GM23338 (cell line): ENCODE measurements at regions not wholly inside any gene's neighbourhood (a gene's known extent, or its start where the extent isn't known, plus 50 kb on each side); places are given as distances from the start of the nearest gene placed in this dataset.

Experiments used
- ATAC-seq: fragments of 200-7000 bp; cut with Tn5 transposase; 3 replicates; pipeline ENCODE4 v1.9.1; 2020
- DNase-seq: peaks from one replicate; pipeline ENCODE4 v3.0.0-alpha.2; 2015; ENCODE audit warnings: low spot score
- H2AFZ ChIP-seq: fragments of 200-600 bp; sonication (generic); 2 replicates; pipeline ENCODE4 v1.8.0; 2016; ENCODE audit warnings: antibody characterized with exemption, mild to moderate bottlenecking, moderate library complexity
- H3F3A ChIP-seq: fragments of 200-600 bp; sonication (generic); replicated peaks from 2 replicates; pipeline ENCODE4 v1.8.0; 2017; ENCODE audit warnings: antibody characterized with exemption, mixed run types, low read depth
- H3K27ac ChIP-seq: fragments of 200-600 bp; sonication (generic); 2 replicates; pipeline ENCODE4 v1.6.1; 2016; ENCODE audit warnings: low read depth
- H3K27me3 ChIP-seq: fragments of 200-600 bp; sonication (generic); 2 replicates; pipeline ENCODE4 v1.8.0; 2016; ENCODE audit warnings: mild to moderate bottlenecking, mixed run types, moderate library complexity; ENCODE audit not compliant: insufficient read depth
- H3K36me3 ChIP-seq: fragments of 200-600 bp; sonication (generic); 2 replicates; pipeline ENCODE4 v1.8.0; 2016; ENCODE audit warnings: mild to moderate bottlenecking; ENCODE audit not compliant: insufficient read depth
- H3K4me1 ChIP-seq: fragments of 200-600 bp; sonication (generic); 2 replicates; pipeline ENCODE4 v1.8.0; 2016; ENCODE audit warnings: mild to moderate bottlenecking, moderate library complexity; ENCODE audit not compliant: insufficient read depth
- H3K4me2 ChIP-seq: fragments of 200-600 bp; sonication (generic); 2 replicates; pipeline ENCODE4 v1.7.1; 2017; ENCODE audit warnings: mixed run types
- H3K4me3 ChIP-seq: fragments of 200-600 bp; sonication (generic); 2 replicates; pipeline ENCODE4 v1.6.1; 2016; ENCODE audit warnings: mixed run types
- H3K79me2 ChIP-seq: fragments of 200-600 bp; sonication (generic); replicated peaks from 2 replicates; pipeline ENCODE4 v1.8.0; 2017; ENCODE audit warnings: mild to moderate bottlenecking; ENCODE audit not compliant: insufficient read depth
- H3K9me2 ChIP-seq: fragments of 200-600 bp; sonication (generic); 2 replicates; pipeline ENCODE4 v1.8.0; 2017; ENCODE audit not compliant: insufficient read depth
- H4K20me1 ChIP-seq: fragments of 200-600 bp; sonication (generic); replicated peaks from 2 replicates; pipeline ENCODE4 v1.8.0; 2017; ENCODE audit warnings: mild to moderate bottlenecking; ENCODE audit not compliant: insufficient read depth
- H3K27ac Mint-ChIP-seq: 2 replicates; pipeline ENCODE4 v1.8.0; 2020; ENCODE audit warnings: inconsistent platforms, mild to moderate bottlenecking, moderate library complexity, mixed read lengths
- H3K27me3 Mint-ChIP-seq: 3 replicates; pipeline ENCODE4 v1.8.0; 2022; ENCODE audit warnings: low read depth, mild to moderate bottlenecking, moderate library complexity, mixed read lengths, inconsistent platforms; ENCODE audit not compliant: insufficient read depth, poor library complexity
- H3K36me3 Mint-ChIP-seq: 3 replicates; pipeline ENCODE4 v1.8.0; 2021; ENCODE audit warnings: low read depth, mild to moderate bottlenecking, inconsistent platforms, moderate library complexity, mixed read lengths
- H3K4me1 Mint-ChIP-seq: 3 replicates; pipeline ENCODE4 v1.8.0; 2020; ENCODE audit warnings: mild to moderate bottlenecking, inconsistent platforms, mixed read lengths
- H3K4me3 Mint-ChIP-seq: 3 replicates; pipeline ENCODE4 v1.8.0; 2021; ENCODE audit warnings: moderate library complexity, mild to moderate bottlenecking, inconsistent platforms, mixed read lengths
- H3K9me3 Mint-ChIP-seq: 3 replicates; pipeline ENCODE4 v1.8.0; 2020; ENCODE audit warnings: moderate library complexity, mild to moderate bottlenecking, inconsistent platforms, mixed read lengths
- CREB1 ChIP-seq: fragments of 250-450 bp; sonication (Bioruptor Pico); IDR thresholded peaks from 2 replicates; pipeline ENCODE4 v1.5.0; 2020; ENCODE audit warnings: low read depth, mild to moderate bottlenecking, moderate library complexity
- ETS1 ChIP-seq: IDR thresholded peaks from 2 replicates; pipeline ENCODE4 v1.6.1; 2016; ENCODE audit warnings: antibody characterized with exemption
- EZH2 ChIP-seq: fragments of 200-600 bp; sonication (generic); IDR thresholded peaks from one replicate; pipeline ENCODE4 v1.8.0; 2017; ENCODE audit warnings: antibody characterized with exemption, mild to moderate bottlenecking, low read depth; ENCODE audit not compliant: unreplicated experiment
- POLR2AphosphoS5 ChIP-seq: IDR thresholded peaks from 2 replicates; pipeline ENCODE4 v1.6.1; 2016; ENCODE audit warnings: antibody characterized with exemption, low read depth
- STAT1 ChIP-seq: IDR thresholded peaks from one replicate; pipeline ENCODE4 v1.6.1; 2016; ENCODE audit warnings: antibody characterized with exemption; ENCODE audit not compliant: unreplicated experiment
- ZNF114 ChIP-seq: fragments of 250-450 bp; sonication (Bioruptor Pico); IDR thresholded peaks from 2 replicates; pipeline ENCODE4 v1.5.0; 2020; ENCODE audit warnings: mild to moderate bottlenecking, moderate library complexity
- ZNF331 ChIP-seq: fragments of 250-450 bp; sonication (Bioruptor Pico); IDR thresholded peaks from 2 replicates; pipeline ENCODE4 v1.5.0; 2020; ENCODE audit warnings: low read depth, mild to moderate bottlenecking, moderate library complexity
- ZNF462 ChIP-seq: fragments of 250-450 bp; sonication (Bioruptor Pico); IDR thresholded peaks from 2 replicates; pipeline ENCODE4 v1.5.0; 2020; ENCODE audit warnings: mild to moderate bottlenecking, moderate library complexity
- TF ChIP-seq, protein P1 (sequence below): IDR thresholded peaks from one replicate; pipeline ENCODE4 v1.6.1; 2018; ENCODE audit warnings: antibody characterized with exemption; ENCODE audit not compliant: unreplicated experiment

GRCh38 chr21:17988102-17988437 lies 168.9 kb upstream of the C21orf91 start:
- ATAC-seq (no peak), DNase-seq (no peak)
- no peak overlapping the region for H3K4me3 ChIP-seq
- H3K4me2 ChIP-seq: no peak overlapping the region
- H3K4me3 Mint-ChIP-seq: no peak overlapping the region
- no peaks in the 10 kb centered on the region for H3K27me3 Mint-ChIP-seq
- H4K20me1 ChIP-seq: no peaks in the 10 kb centered on the region
- no peaks in the 10 kb centered on the region for H3K27me3 ChIP-seq
- H3K36me3 Mint-ChIP-seq: peaks cover 22% of the 10 kb centered on the region; the same call in 2 of the 3 replicates
- peaks cover 7% of the 10 kb centered on the region for H3K4me1 ChIP-seq
- no peaks in the 10 kb centered on the region for H3F3A ChIP-seq
- H2AFZ ChIP-seq: no peak overlapping the region
- H3K79me2 ChIP-seq: no peaks in the 10 kb centered on the region
- H3K9me3 Mint-ChIP-seq: peaks cover 22% of the 10 kb centered on the region
- H3K27ac Mint-ChIP-seq: no peak overlapping the region
- H3K4me1 Mint-ChIP-seq: peaks cover 15% of the 10 kb centered on the region
- no peaks in the 10 kb centered on the region for H3K9me2 ChIP-seq
- TF ChIP-seq CREB1 (CRISPR knock-in tag): no peak
- TF ChIP-seq ZNF114: no peak
- TF ChIP-seq ETS1: no peak
- TF ChIP-seq EZH2: no peak
- no peak for TF ChIP-seq ZNF331 (CRISPR knock-in tag)
- no peak overlapping the region for H3K27ac ChIP-seq
- 0 out of 2 replicates have a peak, but pooled peaks cover 4% of the 10 kb centered on the region for H3K36me3 ChIP-seq

DNA sequence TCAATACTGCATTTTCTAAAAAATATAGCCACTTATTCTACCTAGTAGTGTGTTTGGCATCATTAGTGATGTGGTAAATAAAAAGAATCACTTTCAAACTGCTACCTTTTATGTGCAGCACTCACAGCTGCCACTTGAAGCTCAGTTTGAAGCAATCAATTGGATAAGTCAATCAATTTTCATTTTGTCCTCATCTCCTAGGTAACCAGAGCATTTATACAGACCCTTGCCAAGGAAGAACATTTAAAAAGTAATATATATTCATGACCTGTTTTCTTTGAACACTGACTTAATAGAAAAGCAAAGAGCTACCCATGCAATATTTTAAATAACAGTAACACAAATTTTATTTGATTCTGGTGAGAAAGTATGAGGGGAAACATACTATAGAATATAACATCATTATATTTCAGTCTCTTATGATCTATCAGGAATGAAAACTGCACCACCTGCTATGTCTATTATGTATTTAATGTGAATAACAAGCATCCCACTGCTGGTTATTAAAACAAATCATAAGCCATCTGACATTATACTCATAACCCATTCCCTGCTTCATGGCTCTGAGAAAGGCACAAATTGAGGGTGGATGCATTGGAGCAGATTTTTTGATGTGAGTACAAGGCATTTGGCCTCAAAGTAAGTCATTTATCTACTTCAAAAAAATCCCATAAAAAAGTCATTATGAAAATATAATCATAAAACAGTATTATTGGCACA lies 168.4 kb upstream of the C21orf91 start:
- DNase-seq: no peak
- H4K20me1 ChIP-seq: no peaks in the 10 kb centered on the region
- no peak overlapping the region for H3K4me2 ChIP-seq
- H3K4me3 ChIP-seq: no peak overlapping the region
- ATAC-seq: no peak
- H3K9me2 ChIP-seq: no peaks in the 10 kb centered on the region
- peaks cover 18% of the 10 kb centered on the region; the same call in 2 of the 3 replicates for H3K36me3 Mint-ChIP-seq
- no peak overlapping the region for H3K27ac Mint-ChIP-seq
- no peak overlapping the region for H3K4me3 Mint-ChIP-seq
- H3K27me3 Mint-ChIP-seq: no peaks in the 10 kb centered on the region
- H3K27ac ChIP-seq: no peak overlapping the region
- 0 out of 2 replicates have a peak, but pooled peaks cover 4% of the 10 kb centered on the region for H3K36me3 ChIP-seq
- H2AFZ ChIP-seq: no peak overlapping the region
- peaks cover 7% of the 10 kb centered on the region for H3K4me1 ChIP-seq
- H3K4me1 Mint-ChIP-seq: peaks cover 15% of the 10 kb centered on the region
- no peaks in the 10 kb centered on the region for H3K79me2 ChIP-seq
- H3F3A ChIP-seq: no peaks in the 10 kb centered on the region
- H3K27me3 ChIP-seq: no peaks in the 10 kb centered on the region
- peaks cover 18% of the 10 kb centered on the region for H3K9me3 Mint-ChIP-seq
- TF ChIP-seq STAT1 (no peak), ETS1 (no peak), POLR2AphosphoS5 (no peak), ZNF114 (no peak), ZNF462 (CRISPR knock-in tag) (no peak)
- TF ChIP-seq, protein P1, sequence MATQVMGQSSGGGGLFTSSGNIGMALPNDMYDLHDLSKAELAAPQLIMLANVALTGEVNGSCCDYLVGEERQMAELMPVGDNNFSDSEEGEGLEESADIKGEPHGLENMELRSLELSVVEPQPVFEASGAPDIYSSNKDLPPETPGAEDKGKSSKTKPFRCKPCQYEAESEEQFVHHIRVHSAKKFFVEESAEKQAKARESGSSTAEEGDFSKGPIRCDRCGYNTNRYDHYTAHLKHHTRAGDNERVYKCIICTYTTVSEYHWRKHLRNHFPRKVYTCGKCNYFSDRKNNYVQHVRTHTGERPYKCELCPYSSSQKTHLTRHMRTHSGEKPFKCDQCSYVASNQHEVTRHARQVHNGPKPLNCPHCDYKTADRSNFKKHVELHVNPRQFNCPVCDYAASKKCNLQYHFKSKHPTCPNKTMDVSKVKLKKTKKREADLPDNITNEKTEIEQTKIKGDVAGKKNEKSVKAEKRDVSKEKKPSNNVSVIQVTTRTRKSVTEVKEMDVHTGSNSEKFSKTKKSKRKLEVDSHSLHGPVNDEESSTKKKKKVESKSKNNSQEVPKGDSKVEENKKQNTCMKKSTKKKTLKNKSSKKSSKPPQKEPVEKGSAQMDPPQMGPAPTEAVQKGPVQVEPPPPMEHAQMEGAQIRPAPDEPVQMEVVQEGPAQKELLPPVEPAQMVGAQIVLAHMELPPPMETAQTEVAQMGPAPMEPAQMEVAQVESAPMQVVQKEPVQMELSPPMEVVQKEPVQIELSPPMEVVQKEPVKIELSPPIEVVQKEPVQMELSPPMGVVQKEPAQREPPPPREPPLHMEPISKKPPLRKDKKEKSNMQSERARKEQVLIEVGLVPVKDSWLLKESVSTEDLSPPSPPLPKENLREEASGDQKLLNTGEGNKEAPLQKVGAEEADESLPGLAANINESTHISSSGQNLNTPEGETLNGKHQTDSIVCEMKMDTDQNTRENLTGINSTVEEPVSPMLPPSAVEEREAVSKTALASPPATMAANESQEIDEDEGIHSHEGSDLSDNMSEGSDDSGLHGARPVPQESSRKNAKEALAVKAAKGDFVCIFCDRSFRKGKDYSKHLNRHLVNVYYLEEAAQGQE: no peak
